GM23338 (cell line): ENCODE measurements at regions not wholly inside any gene's neighbourhood (a gene's known extent, or its start where the extent isn't known, plus 50 kb on each side); places are given as distances from the start of the nearest gene placed in this dataset.

Source experiments
- ATAC-seq: fragments of 200-7000 bp; cut with Tn5 transposase; 3 replicates; pipeline ENCODE4 v1.9.1; 2020
- DNase-seq: peaks from one replicate; pipeline ENCODE4 v3.0.0-alpha.2; 2015; ENCODE audit warnings: low spot score
- H2AFZ ChIP-seq: fragments of 200-600 bp; sonication (generic); 2 replicates; pipeline ENCODE4 v1.8.0; 2016; ENCODE audit warnings: antibody characterized with exemption, mild to moderate bottlenecking, moderate library complexity
- H3F3A ChIP-seq: fragments of 200-600 bp; sonication (generic); replicated peaks from 2 replicates; pipeline ENCODE4 v1.8.0; 2017; ENCODE audit warnings: antibody characterized with exemption, mixed run types, low read depth
- H3K27ac ChIP-seq: fragments of 200-600 bp; sonication (generic); 2 replicates; pipeline ENCODE4 v1.6.1; 2016; ENCODE audit warnings: low read depth
- H3K27me3 ChIP-seq: fragments of 200-600 bp; sonication (generic); 2 replicates; pipeline ENCODE4 v1.8.0; 2016; ENCODE audit warnings: mild to moderate bottlenecking, mixed run types, moderate library complexity; ENCODE audit not compliant: insufficient read depth
- H3K36me3 ChIP-seq: fragments of 200-600 bp; sonication (generic); 2 replicates; pipeline ENCODE4 v1.8.0; 2016; ENCODE audit warnings: mild to moderate bottlenecking; ENCODE audit not compliant: insufficient read depth
- H3K4me1 ChIP-seq: fragments of 200-600 bp; sonication (generic); 2 replicates; pipeline ENCODE4 v1.8.0; 2016; ENCODE audit warnings: mild to moderate bottlenecking, moderate library complexity; ENCODE audit not compliant: insufficient read depth
- H3K4me2 ChIP-seq: fragments of 200-600 bp; sonication (generic); 2 replicates; pipeline ENCODE4 v1.7.1; 2017; ENCODE audit warnings: mixed run types
- H3K4me3 ChIP-seq: fragments of 200-600 bp; sonication (generic); 2 replicates; pipeline ENCODE4 v1.6.1; 2016; ENCODE audit warnings: mixed run types
- H3K79me2 ChIP-seq: fragments of 200-600 bp; sonication (generic); replicated peaks from 2 replicates; pipeline ENCODE4 v1.8.0; 2017; ENCODE audit warnings: mild to moderate bottlenecking; ENCODE audit not compliant: insufficient read depth
- H3K9me2 ChIP-seq: fragments of 200-600 bp; sonication (generic); 2 replicates; pipeline ENCODE4 v1.8.0; 2017; ENCODE audit not compliant: insufficient read depth
- H4K20me1 ChIP-seq: fragments of 200-600 bp; sonication (generic); replicated peaks from 2 replicates; pipeline ENCODE4 v1.8.0; 2017; ENCODE audit warnings: mild to moderate bottlenecking; ENCODE audit not compliant: insufficient read depth
- H3K27ac Mint-ChIP-seq: 2 replicates; pipeline ENCODE4 v1.8.0; 2020; ENCODE audit warnings: inconsistent platforms, mild to moderate bottlenecking, moderate library complexity, mixed read lengths
- H3K27me3 Mint-ChIP-seq: 3 replicates; pipeline ENCODE4 v1.8.0; 2022; ENCODE audit warnings: low read depth, mild to moderate bottlenecking, moderate library complexity, mixed read lengths, inconsistent platforms; ENCODE audit not compliant: insufficient read depth, poor library complexity
- H3K36me3 Mint-ChIP-seq: 3 replicates; pipeline ENCODE4 v1.8.0; 2021; ENCODE audit warnings: low read depth, mild to moderate bottlenecking, inconsistent platforms, moderate library complexity, mixed read lengths
- H3K4me1 Mint-ChIP-seq: 3 replicates; pipeline ENCODE4 v1.8.0; 2020; ENCODE audit warnings: mild to moderate bottlenecking, inconsistent platforms, mixed read lengths
- H3K4me3 Mint-ChIP-seq: 3 replicates; pipeline ENCODE4 v1.8.0; 2021; ENCODE audit warnings: moderate library complexity, mild to moderate bottlenecking, inconsistent platforms, mixed read lengths
- H3K9me3 Mint-ChIP-seq: 3 replicates; pipeline ENCODE4 v1.8.0; 2020; ENCODE audit warnings: moderate library complexity, mild to moderate bottlenecking, inconsistent platforms, mixed read lengths
- CREB1 ChIP-seq: fragments of 250-450 bp; sonication (Bioruptor Pico); IDR thresholded peaks from 2 replicates; pipeline ENCODE4 v1.5.0; 2020; ENCODE audit warnings: low read depth, mild to moderate bottlenecking, moderate library complexity
- EZH2 ChIP-seq: fragments of 200-600 bp; sonication (generic); IDR thresholded peaks from one replicate; pipeline ENCODE4 v1.8.0; 2017; ENCODE audit warnings: antibody characterized with exemption, mild to moderate bottlenecking, low read depth; ENCODE audit not compliant: unreplicated experiment
- EZH2phosphoT487 ChIP-seq: fragments of 200-600 bp; sonication (generic); IDR thresholded peaks from one replicate; pipeline ENCODE4 v1.8.1; 2018; ENCODE audit warnings: antibody characterized with exemption; ENCODE audit not compliant: unreplicated experiment
- JUNB ChIP-seq: IDR thresholded peaks from one replicate; pipeline ENCODE4 v1.6.1; 2016; ENCODE audit warnings: antibody characterized with exemption; ENCODE audit not compliant: unreplicated experiment
- NANOG ChIP-seq: IDR thresholded peaks from 2 replicates; pipeline ENCODE4 v1.6.1; 2016; ENCODE audit warnings: antibody characterized with exemption, borderline replicate concordance
- POLR2AphosphoS5 ChIP-seq: IDR thresholded peaks from 2 replicates; pipeline ENCODE4 v1.6.1; 2016; ENCODE audit warnings: antibody characterized with exemption, low read depth
- STAT1 ChIP-seq: IDR thresholded peaks from one replicate; pipeline ENCODE4 v1.6.1; 2016; ENCODE audit warnings: antibody characterized with exemption; ENCODE audit not compliant: unreplicated experiment
- ZNF114 ChIP-seq: fragments of 250-450 bp; sonication (Bioruptor Pico); IDR thresholded peaks from 2 replicates; pipeline ENCODE4 v1.5.0; 2020; ENCODE audit warnings: mild to moderate bottlenecking, moderate library complexity
- ZNF331 ChIP-seq: fragments of 250-450 bp; sonication (Bioruptor Pico); IDR thresholded peaks from 2 replicates; pipeline ENCODE4 v1.5.0; 2020; ENCODE audit warnings: low read depth, mild to moderate bottlenecking, moderate library complexity
- TF ChIP-seq, protein P1 (sequence below): fragments of 250-450 bp; sonication (Bioruptor Pico); IDR thresholded peaks from 2 replicates; pipeline ENCODE4 v1.5.0; 2020; ENCODE audit warnings: mild to moderate bottlenecking, moderate library complexity
- TF ChIP-seq, protein P2 (sequence below): IDR thresholded peaks from one replicate; pipeline ENCODE4 v1.6.1; 2018; ENCODE audit warnings: antibody characterized with exemption; ENCODE audit not compliant: unreplicated experiment
- TF ChIP-seq, protein P3 (sequence below), 2 experiments: fragments of 200-600 bp in 1 of 2; sonication (generic) in 1 of 2; conservative IDR thresholded peaks; 2 replicates each; pipeline versions ENCODE4 v1.5.1 to v1.6.1; 2016 to 2017; ENCODE audit warnings: antibody characterized with exemption in 2 of 2, low read depth in 2 of 2, mild to moderate bottlenecking in 2 of 2, moderate library complexity in 1 of 2
- TF ChIP-seq, protein P4 (sequence below): IDR thresholded peaks from 2 replicates; pipeline ENCODE4 v1.6.1; 2016; ENCODE audit warnings: antibody characterized with exemption

DNA sequence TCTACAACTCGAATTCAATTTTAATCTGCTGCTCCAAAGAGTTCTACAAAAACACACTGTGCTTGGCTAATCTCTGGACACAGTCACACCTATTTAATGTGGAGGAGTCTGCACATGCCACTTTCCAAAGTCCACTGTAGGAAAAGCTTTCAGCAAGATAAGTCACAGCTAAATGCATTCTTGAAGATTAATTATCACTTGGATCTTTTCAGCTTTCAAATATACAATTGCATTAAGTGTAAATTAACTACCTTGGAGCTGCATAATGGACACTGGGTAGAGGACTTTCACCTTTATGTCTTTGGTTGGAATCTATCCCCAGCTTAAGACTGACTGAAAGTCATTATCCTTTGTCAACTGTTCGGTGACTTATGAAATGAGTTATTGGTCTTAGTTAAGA lies 565.1 kb downstream of the PIK3C3 start:
- Histone ChIP-seq H3K27me3 (no peaks in the 10 kb centered on the region), H2AFZ (no peak overlapping the region), H3K79me2 (no peaks in the 10 kb centered on the region), H3K36me3 (no peaks in the 10 kb centered on the region), H4K20me1 (no peaks in the 10 kb centered on the region), H3K4me3 (no peak overlapping the region), H3K9me2 (peaks cover 5% of the 10 kb centered on the region; the same call in 1 of the 2 replicates), H3K27ac (no peak overlapping the region), H3F3A (no peaks in the 10 kb centered on the region), H3K4me2 (no peak overlapping the region), H3K4me1 (no peaks in the 10 kb centered on the region)
- ATAC-seq (no peak), DNase-seq (no peak)
- Mint-ChIP-seq H3K27ac (no peak overlapping the region), H3K9me3 (no peaks in the 10 kb centered on the region; the same call in 2 of the 3 replicates), H3K27me3 (no peaks in the 10 kb centered on the region), H3K36me3 (0 out of 3 replicates have a peak, but pooled peaks cover 2% of the 10 kb centered on the region), H3K4me1 (no peaks in the 10 kb centered on the region), H3K4me3 (no peak overlapping the region)
- TF ChIP-seq POLR2AphosphoS5 (no peak), EZH2phosphoT487 (no peak), JUNB (no peak), EZH2 (no peak), ZNF114 (CRISPR knock-in tag) (no peak), STAT1 (no peak), ZNF331 (CRISPR knock-in tag) (no peak), CREB1 (CRISPR knock-in tag) (no peak), NANOG (no peak)
- TF ChIP-seq, protein P1, sequence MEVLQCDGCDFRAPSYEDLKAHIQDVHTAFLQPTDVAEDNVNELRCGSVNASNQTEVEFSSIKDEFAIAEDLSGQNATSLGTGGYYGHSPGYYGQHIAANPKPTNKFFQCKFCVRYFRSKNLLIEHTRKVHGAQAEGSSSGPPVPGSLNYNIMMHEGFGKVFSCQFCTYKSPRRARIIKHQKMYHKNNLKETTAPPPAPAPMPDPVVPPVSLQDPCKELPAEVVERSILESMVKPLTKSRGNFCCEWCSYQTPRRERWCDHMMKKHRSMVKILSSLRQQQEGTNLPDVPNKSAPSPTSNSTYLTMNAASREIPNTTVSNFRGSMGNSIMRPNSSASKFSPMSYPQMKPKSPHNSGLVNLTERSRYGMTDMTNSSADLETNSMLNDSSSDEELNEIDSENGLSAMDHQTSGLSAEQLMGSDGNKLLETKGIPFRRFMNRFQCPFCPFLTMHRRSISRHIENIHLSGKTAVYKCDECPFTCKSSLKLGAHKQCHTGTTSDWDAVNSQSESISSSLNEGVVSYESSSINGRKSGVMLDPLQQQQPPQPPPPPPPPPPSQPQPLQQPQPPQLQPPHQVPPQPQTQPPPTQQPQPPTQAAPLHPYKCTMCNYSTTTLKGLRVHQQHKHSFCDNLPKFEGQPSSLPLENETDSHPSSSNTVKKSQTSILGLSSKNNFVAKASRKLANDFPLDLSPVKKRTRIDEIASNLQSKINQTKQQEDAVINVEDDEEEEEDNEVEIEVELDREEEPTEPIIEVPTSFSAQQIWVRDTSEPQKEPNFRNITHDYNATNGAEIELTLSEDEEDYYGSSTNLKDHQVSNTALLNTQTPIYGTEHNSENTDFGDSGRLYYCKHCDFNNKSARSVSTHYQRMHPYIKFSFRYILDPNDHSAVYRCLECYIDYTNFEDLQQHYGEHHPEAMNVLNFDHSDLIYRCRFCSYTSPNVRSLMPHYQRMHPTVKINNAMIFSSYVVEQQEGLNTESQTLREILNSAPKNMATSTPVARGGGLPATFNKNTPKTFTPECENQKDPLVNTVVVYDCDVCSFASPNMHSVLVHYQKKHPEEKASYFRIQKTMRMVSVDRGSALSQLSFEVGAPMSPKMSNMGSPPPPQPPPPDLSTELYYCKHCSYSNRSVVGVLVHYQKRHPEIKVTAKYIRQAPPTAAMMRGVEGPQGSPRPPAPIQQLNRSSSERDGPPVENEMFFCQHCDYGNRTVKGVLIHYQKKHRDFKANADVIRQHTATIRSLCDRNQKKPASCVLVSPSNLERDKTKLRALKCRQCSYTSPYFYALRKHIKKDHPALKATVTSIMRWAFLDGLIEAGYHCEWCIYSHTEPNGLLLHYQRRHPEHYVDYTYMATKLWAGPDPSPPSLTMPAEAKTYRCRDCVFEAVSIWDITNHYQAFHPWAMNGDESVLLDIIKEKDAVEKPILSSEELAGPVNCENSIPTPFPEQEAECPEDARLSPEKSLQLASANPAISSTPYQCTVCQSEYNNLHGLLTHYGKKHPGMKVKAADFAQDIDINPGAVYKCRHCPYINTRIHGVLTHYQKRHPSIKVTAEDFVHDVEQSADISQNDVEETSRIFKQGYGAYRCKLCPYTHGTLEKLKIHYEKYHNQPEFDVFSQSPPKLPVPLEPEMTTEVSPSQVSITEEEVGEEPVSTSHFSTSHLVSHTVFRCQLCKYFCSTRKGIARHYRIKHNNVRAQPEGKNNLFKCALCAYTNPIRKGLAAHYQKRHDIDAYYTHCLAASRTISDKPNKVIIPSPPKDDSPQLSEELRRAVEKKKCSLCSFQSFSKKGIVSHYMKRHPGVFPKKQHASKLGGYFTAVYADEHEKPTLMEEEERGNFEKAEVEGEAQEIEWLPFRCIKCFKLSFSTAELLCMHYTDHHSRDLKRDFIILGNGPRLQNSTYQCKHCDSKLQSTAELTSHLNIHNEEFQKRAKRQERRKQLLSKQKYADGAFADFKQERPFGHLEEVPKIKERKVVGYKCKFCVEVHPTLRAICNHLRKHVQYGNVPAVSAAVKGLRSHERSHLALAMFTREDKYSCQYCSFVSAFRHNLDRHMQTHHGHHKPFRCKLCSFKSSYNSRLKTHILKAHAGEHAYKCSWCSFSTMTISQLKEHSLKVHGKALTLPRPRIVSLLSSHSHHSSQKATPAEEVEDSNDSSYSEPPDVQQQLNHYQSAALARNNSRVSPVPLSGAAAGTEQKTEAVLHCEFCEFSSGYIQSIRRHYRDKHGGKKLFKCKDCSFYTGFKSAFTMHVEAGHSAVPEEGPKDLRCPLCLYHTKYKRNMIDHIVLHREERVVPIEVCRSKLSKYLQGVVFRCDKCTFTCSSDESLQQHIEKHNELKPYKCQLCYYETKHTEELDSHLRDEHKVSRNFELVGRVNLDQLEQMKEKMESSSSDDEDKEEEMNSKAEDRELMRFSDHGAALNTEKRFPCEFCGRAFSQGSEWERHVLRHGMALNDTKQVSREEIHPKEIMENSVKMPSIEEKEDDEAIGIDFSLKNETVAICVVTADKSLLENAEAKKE (CRISPR knock-in tag), result no peak
- TF ChIP-seq, protein P2, sequence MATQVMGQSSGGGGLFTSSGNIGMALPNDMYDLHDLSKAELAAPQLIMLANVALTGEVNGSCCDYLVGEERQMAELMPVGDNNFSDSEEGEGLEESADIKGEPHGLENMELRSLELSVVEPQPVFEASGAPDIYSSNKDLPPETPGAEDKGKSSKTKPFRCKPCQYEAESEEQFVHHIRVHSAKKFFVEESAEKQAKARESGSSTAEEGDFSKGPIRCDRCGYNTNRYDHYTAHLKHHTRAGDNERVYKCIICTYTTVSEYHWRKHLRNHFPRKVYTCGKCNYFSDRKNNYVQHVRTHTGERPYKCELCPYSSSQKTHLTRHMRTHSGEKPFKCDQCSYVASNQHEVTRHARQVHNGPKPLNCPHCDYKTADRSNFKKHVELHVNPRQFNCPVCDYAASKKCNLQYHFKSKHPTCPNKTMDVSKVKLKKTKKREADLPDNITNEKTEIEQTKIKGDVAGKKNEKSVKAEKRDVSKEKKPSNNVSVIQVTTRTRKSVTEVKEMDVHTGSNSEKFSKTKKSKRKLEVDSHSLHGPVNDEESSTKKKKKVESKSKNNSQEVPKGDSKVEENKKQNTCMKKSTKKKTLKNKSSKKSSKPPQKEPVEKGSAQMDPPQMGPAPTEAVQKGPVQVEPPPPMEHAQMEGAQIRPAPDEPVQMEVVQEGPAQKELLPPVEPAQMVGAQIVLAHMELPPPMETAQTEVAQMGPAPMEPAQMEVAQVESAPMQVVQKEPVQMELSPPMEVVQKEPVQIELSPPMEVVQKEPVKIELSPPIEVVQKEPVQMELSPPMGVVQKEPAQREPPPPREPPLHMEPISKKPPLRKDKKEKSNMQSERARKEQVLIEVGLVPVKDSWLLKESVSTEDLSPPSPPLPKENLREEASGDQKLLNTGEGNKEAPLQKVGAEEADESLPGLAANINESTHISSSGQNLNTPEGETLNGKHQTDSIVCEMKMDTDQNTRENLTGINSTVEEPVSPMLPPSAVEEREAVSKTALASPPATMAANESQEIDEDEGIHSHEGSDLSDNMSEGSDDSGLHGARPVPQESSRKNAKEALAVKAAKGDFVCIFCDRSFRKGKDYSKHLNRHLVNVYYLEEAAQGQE, result no peak
- TF ChIP-seq, protein P3, sequence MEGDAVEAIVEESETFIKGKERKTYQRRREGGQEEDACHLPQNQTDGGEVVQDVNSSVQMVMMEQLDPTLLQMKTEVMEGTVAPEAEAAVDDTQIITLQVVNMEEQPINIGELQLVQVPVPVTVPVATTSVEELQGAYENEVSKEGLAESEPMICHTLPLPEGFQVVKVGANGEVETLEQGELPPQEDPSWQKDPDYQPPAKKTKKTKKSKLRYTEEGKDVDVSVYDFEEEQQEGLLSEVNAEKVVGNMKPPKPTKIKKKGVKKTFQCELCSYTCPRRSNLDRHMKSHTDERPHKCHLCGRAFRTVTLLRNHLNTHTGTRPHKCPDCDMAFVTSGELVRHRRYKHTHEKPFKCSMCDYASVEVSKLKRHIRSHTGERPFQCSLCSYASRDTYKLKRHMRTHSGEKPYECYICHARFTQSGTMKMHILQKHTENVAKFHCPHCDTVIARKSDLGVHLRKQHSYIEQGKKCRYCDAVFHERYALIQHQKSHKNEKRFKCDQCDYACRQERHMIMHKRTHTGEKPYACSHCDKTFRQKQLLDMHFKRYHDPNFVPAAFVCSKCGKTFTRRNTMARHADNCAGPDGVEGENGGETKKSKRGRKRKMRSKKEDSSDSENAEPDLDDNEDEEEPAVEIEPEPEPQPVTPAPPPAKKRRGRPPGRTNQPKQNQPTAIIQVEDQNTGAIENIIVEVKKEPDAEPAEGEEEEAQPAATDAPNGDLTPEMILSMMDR (conservative IDR thresholded peaks at IDR 0.05; ENCODE audit: low read depth in 2 of 2), result no peak
- TF ChIP-seq, protein P4, sequence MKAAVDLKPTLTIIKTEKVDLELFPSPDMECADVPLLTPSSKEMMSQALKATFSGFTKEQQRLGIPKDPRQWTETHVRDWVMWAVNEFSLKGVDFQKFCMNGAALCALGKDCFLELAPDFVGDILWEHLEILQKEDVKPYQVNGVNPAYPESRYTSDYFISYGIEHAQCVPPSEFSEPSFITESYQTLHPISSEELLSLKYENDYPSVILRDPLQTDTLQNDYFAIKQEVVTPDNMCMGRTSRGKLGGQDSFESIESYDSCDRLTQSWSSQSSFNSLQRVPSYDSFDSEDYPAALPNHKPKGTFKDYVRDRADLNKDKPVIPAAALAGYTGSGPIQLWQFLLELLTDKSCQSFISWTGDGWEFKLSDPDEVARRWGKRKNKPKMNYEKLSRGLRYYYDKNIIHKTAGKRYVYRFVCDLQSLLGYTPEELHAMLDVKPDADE, result no peak
